GM13977 (cell line): ENCODE measurements at regions not wholly inside any gene's neighbourhood (a gene's known extent, or its start where the extent isn't known, plus 50 kb on each side); places are given as distances from the start of the nearest gene placed in this dataset.

Source experiments
- DNase-seq: peaks from one replicate; pipeline ENCODE4 v3.0.0; 2012; ENCODE audit warnings: low spot score
- CTCF ChIP-seq: IDR thresholded peaks from 2 replicates; pipeline ENCODE4 v1.5.1; 2012; ENCODE audit warnings: mild to moderate bottlenecking, control low read depth; ENCODE audit not compliant: insufficient read depth; ENCODE audit errors: extremely low read depth, missing control alignments
- in situ Hi-C: fragments of 300-500 bp; cut with MboI; formaldehyde crosslinking; loops from one replicate; pipeline ENCODE4 v1.12.0; 2022; ENCODE audit warnings: low sequenced_read_pairs, low pct_unique_long_range_greater_than_20kb, mixed read lengths, inconsistent platforms; ENCODE audit not compliant: unreplicated experiment

GRCh38 chr4:41475402-41475801 lies 62.6 kb upstream of the LIMCH1 start:
- DNase-seq = no peak
- in situ Hi-C loops = no loop called here
- TF ChIP-seq CTCF = no peak

GRCh38 chr4:41476310-41476885 lies 61.6 kb upstream of the LIMCH1 start:
- no peak for TF ChIP-seq CTCF
- in situ Hi-C loops = no loop called here
- DNase-seq = no peak

GRCh38 chr4:41477181-41477905 lies 60.6 kb upstream of the LIMCH1 start:
- no peak for TF ChIP-seq CTCF
- no peak for DNase-seq
- in situ Hi-C loops = no loop called here

GRCh38 chr4:41478518-41478917 lies 59.4 kb upstream of the LIMCH1 start:
- in situ Hi-C loops = no loop called here
- no peak for DNase-seq
- TF ChIP-seq CTCF = no peak

- TF ChIP-seq CTCF = no peak
- no peak for DNase-seq
Measured at GRCh38 chr4:41480896-41481311, 57.1 kb upstream of the LIMCH1 start.

GRCh38 chr4:41483771-41484170 lies 54.2 kb upstream of the LIMCH1 start:
- DNase-seq = no peak
- TF ChIP-seq CTCF = no peak

More at GRCh38 chr4:41480896-41481311, 57.1 kb upstream of the LIMCH1 start:
- in situ Hi-C loops = no loop called here

More at GRCh38 chr4:41483771-41484170, 54.2 kb upstream of the LIMCH1 start:
- in situ Hi-C loops = no loop called here
